Muscle of arm (tissue), 1 donor: ENCODE measurements at regions not wholly inside any gene's neighbourhood (a gene's known extent, or its start where the extent isn't known, plus 50 kb on each side); places are given as distances from the start of the nearest gene placed in this dataset.
"Not testable (repeated sequence)": the region's sequence is repeated elsewhere in the genome, so short reads cannot be mapped to it uniquely, and the experiment has no call there.

Source experiments
- DNase-seq: peaks from one replicate; pipeline ENCODE4 v3.0.0-alpha.2; 2013

GRCh38 chr5:66348387-66349125 is 204.5 kb downstream of the SREK1 start:
- DNase-seq, result no peak

- DNase-seq, result no peak
Measured at GRCh38 chr5:66351813-66352212, 207.7 kb downstream of the SREK1 start.

GRCh38 chr5:66353186-66353585 is 209.1 kb downstream of the SREK1 start:
- DNase-seq, result no peak

- DNase-seq, result no peak
Measured at GRCh38 chr5:66354422-66354821, 210.3 kb downstream of the SREK1 start.

GRCh38 chr5:66356011-66356565 is 212.0 kb downstream of the SREK1 start:
- no peak for DNase-seq

GRCh38 chr5:66358741-66359140 is 214.6 kb downstream of the SREK1 start:
- DNase-seq, result no peak

GRCh38 chr5:66361070-66361469 is 217.0 kb downstream of the SREK1 start:
- DNase-seq, result no peak

- DNase-seq, result no peak
Measured at GRCh38 chr5:66362046-66362445, 217.9 kb downstream of the SREK1 start.

- peak; percentile 4 for DNase-seq
Measured at GRCh38 chr5:66362687-66363086, 218.6 kb downstream of the SREK1 start.

GRCh38 chr5:66363097-66363496 is 219.0 kb downstream of the SREK1 start:
- no peak for DNase-seq

- no peak for DNase-seq
Measured at GRCh38 chr5:66364186-66364585, 220.1 kb downstream of the SREK1 start.

GRCh38 chr5:66365981-66366380 is 221.9 kb downstream of the SREK1 start:
- no peak for DNase-seq

- DNase-seq, result no peak
Measured at GRCh38 chr5:66367814-66368541, 223.9 kb downstream of the SREK1 start.

- DNase-seq, result no peak
Measured at GRCh38 chr5:66368811-66369210, 224.7 kb downstream of the SREK1 start.

- no peak for DNase-seq
Measured at GRCh38 chr5:66377747-66378146, 218.4 kb upstream of the MAST4 start.

- no peak for DNase-seq
Measured at GRCh38 chr5:66378407-66378806, 217.8 kb upstream of the MAST4 start.

GRCh38 chr5:66382152-66382551 is 214.0 kb upstream of the MAST4 start:
- no peak for DNase-seq

- DNase-seq, result not testable (repeated sequence)
Measured at GRCh38 chr5:66405145-66405544, 191.0 kb upstream of the MAST4 start.

- no peak for DNase-seq
Measured at GRCh38 chr5:66406761-66407336, 189.3 kb upstream of the MAST4 start.

GRCh38 chr5:66407765-66408164 is 188.4 kb upstream of the MAST4 start:
- DNase-seq, result no peak

- no peak for DNase-seq
Measured at GRCh38 chr5:66408576-66408975, 187.6 kb upstream of the MAST4 start.

- no peak for DNase-seq
Measured at GRCh38 chr5:66410122-66410521, 186.1 kb upstream of the MAST4 start.

- no peak for DNase-seq
Measured at GRCh38 chr5:66411701-66412100, 184.5 kb upstream of the MAST4 start.
